HG03159 (cell line): ENCODE measurements at regions not wholly inside any gene's neighbourhood (a gene's known extent, or its start where the extent isn't known, plus 50 kb on each side); places are given as distances from the start of the nearest gene placed in this dataset.

Experiments
- ATAC-seq: cut with Tn5 transposase; IDR thresholded peaks from one replicate; pipeline ENCODE4 v1.9.1; 2021; ENCODE audit warnings: mild to moderate bottlenecking, moderate library complexity; ENCODE audit not compliant: unreplicated experiment

GRCh38 chr4:24121395-24122175 is 231.7 kb upstream of the PPARGC1A start:
- no peak for ATAC-seq

DNA sequence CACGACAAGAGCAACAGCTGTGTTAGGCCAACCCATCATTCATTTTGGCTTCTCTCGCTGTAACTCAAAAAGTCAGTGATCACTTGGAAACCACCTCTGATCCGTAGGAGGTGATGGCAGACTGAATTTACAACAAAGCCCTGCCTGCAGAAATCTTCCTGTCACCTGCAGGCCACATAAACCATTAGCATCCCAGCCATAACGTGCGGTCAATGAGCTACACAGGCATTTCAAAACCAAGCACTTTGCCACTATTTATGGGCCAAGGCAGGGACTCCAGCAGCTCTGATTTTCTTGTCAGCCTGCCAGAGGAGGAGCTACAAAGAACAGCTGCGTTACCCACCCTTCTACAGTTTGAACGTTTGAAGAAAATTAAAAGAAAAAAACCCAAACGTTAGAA is 228.1 kb upstream of the PPARGC1A start:
- no peak for ATAC-seq

GRCh38 chr4:24116107-24116506 is 226.3 kb upstream of the PPARGC1A start:
- no peak for ATAC-seq

GRCh38 chr4:24114919-24115500 is 225.2 kb upstream of the PPARGC1A start:
- no peak for ATAC-seq

GRCh38 chr4:24114444-24114843 is 224.6 kb upstream of the PPARGC1A start:
- no peak for ATAC-seq

DNA sequence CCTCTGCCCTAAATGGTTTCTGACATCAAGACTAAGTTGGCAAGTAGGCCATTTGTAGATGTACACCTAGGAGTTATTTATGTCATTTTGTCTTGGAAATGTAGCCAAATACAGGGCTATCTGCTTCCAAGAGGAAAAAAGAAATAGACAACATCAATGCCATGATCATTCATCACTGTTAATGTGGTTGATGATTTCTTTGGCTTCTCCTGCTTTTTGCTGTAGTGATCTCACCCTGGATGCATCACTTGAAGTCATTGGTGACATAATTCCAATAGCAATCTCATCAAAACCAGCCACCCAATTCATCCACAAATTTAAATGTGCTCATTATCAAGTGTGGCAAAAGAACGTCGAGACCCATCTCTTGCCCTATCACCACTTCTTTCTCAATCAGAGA is 222.6 kb upstream of the PPARGC1A start:
- ATAC-seq, result no peak

DNA sequence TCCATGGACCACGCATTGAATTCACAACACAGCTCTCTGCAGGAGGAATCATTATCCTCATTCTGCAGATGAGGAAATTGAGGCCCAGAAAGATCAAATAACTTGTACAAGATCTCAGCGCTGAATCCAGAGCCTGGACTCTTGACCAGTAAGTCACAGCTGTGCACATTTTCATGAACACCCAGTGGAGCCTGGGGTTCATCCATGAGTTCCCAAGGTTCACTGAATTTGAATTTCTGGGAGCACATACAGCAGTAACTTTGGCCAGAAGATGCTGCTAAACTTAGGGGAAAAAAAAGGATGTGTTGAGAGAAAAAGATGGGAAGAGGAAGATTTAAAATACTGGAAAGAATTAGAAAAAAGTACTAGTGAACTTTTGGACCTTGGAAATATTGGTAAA is 218.7 kb upstream of the PPARGC1A start:
- no peak for ATAC-seq

DNA sequence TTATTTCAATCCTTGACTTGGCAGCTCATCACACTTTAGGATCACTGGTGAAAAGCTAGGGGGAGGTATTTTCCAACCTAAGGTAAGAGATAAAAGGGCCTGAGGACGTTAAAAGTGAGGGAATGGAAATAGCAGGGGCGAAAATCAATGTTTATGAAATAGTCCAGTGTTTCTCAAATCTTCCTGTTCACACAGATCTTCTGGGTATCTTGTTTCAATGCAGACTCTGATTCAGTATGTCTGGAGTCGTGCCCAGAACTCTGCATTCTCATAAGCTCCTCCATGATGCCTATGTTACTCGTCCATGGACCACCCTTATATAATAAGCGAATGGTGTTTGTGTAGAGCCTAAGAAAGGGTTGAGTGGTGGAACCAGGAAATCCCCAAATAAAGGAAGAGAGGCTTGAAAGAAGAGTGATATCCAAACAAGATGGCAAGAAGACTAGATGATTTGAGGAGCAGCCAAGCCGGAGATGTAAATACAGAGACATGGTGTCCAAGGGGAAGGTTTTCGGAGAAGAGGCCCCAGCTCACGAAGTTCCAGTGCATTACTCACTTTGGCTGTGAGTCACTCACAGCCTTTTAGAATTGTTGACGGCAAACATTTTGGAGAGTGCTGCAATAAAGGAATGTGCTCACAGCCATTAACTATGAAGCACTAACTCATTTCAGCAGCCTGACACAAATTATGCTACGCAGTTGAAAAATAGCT is 215.6 kb upstream of the PPARGC1A start:
- ATAC-seq, result no peak

DNA sequence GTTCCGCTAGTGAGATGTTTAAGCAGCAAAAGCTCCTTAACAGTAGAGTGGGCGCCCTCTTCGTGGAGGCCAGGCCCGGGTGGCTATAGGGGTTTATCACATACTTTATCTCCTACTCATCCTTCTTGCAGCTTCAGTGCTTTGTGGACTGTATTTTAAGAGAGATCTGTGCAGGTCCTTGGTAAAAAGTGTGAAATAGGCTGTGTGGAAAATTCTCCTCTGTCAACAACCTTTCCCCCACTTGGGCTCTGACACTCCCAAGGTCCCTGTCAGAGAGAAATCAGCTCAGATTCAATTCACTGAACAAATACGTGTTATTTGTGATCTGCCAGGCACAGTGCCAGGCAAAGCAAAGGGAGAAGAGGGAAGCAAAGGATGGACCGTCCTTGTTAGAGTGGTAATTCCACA is 214.3 kb upstream of the PPARGC1A start:
- no peak for ATAC-seq

GRCh38 chr4:24103434-24104157 is 213.7 kb upstream of the PPARGC1A start:
- no peak for ATAC-seq

DNA sequence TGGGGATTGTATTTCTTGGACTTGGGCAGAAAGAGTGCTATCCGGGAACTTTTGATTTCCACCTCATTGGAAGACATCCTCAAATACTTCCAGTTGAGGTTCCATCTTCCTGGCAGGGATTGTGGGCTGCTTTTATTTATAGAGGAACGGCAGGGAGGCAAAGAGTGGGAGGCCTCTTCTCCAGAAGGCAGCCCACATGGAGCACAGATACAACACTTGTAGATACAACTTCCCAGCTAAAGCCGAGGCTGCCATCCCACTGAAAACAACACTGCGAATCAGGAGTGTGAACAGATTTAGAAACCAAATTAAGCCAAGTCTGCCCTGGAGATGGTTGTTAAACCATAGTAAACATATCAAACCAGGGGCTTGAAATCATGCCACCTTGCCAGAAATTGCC is 212.8 kb upstream of the PPARGC1A start:
- no peak for ATAC-seq

DNA sequence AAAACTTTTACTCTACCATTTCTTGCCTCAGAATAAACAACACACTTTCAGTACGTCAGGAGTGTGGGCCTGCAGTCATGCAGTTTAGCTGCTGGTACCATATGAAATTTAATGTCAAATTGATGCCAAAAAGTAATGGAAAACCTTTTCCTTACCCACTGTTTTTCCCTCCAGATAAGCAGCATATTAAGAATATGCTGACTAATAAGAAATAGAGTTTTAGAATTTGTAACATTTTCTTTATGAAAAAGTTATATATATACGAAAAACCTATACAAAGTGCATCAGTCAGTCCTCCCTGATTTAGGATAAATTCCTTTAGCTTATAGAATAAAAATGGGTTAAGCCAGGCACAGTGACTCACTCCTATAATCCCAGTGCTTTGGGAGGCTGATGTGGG is 206.8 kb upstream of the PPARGC1A start:
- no peak for ATAC-seq

DNA sequence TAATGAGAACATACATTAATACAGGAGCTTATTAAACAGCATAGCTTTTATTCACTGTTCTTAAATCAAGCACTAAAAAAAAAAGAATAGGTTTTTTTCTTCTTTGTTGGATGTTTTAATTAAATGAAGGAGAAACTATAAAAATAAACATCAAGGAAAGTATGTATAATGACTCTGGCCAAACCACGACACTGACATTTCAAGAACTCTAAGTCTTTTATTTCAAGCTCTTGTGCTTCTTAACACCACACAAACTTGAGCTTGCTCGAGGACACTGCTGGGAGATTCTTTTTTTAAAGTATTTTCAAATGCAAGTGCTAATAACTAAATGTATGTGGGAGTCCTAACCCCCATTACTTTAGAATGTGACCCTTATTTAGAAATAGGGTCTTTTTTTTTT is 204.9 kb upstream of the PPARGC1A start:
- ATAC-seq, result no peak

DNA sequence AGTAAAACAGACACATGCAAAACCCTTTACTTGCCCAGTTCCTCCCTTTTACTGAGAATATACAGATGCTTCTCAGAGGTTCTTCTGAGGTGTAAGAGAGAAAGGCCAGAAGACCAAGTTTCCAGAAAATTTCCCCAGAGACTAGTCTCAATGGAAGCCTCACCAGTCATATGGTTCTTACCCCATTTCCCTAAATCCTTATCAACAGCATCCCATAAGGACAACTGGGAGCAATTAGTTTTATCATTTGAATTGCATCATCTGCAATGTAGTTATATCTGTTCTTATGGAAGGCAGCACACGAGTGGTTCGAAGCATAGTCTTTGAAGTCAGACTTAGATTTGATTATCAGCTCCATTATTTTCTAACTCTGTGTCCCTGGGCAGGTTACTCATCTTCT is 203.6 kb upstream of the PPARGC1A start:
- ATAC-seq, result no peak

- no peak for ATAC-seq
Measured at GRCh38 chr4:24091639-24092233, 201.9 kb upstream of the PPARGC1A start.

DNA sequence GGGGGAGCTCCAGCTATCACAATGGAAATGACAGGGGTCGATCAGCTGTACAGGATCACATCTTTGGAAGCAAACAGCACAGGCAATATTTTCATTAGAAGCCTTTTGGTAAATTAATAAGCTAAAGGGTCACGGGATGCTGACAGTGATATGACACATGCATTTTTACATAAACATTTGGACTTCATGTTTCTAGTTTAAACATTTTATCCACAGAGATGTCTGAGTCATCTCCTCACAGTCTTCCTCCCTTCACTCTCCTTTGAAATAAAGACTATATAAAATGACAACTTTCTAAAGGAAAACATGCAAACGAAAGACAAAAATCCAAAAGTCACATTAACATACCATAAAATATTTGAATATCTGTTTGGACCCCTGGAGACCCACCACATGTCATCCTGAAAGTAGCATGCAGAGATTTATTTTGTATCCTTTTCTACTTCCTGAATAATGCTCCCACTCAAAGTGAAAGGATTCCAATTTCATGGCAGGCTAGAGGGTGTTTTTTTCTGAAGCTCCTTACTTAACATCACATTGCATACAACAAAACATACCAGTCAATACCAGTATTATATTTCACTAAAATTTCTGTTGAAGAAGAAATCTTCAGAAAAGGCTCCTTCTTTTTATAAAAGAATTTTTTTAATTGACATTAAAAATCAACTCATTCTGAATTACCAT is 200.1 kb upstream of the PPARGC1A start:
- ATAC-seq, result no peak

GRCh38 chr4:24080871-24081270 is 191.0 kb upstream of the PPARGC1A start:
- ATAC-seq, result no peak

DNA sequence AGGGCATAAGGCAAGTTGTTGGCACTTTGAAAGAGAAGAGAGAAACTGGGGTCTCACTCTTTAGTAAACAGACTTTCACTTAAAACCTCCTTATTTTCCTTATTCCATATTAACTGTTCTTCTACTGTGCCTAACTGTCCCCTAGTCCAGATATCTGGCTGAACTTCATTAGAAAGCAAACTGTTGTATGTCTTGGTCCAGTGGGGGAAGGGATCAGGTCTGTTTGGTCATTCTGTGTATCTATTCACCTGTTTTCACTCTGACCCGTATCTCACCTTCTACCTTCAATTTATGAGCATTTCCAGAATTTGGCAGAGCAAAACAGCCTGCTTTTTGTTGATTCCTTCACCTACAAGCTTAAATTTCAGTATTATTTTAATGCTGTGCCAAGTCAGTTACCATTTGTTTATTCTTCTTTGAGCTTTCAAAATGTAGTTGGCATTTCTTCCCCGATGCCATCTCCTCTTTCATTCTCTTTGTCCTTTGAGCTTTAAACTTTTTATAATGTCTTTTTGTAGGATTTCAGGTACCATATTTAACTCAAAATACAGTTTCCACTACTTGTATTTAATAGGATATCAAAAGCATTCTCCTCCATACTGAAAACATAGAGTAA is 188.6 kb upstream of the PPARGC1A start:
- ATAC-seq, result no peak

DNA sequence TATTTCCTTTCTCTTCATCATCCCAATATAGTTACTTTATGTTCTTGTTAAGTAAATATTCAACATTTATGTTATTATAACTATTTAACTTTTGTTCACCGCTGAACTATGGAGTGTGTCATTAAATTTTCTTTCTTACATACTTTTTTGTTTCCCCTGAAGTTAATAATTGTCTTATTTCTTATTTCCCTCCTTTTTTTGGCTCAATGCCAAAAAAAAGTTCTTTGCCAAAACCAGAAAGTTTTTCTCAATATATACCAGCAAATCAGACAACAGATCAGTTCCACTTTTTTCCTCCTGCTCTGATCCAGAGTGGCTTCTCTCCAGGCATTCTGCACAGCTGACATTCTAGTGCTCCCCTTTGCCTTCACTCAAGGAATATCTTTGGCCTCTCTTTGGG is 187.0 kb upstream of the PPARGC1A start:
- no peak for ATAC-seq

DNA sequence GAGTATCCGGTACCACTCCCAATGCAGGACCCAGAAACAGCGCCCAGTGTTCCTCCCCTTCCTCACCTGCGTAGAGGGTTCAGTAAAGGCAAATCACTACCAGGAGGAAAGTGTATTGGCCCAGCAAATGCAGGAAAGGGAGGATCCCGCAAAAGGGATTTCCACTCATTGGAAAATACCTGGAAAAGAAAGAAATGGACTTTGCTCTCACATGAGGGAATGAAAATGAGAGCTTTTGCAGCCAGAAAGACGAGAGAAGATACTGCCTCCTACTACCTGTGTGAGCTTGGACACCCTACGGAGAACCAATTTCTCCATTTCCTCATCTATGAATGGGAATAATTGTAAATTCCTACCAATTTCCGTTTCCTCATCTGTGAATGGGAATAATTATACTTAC is 184.1 kb upstream of the PPARGC1A start:
- ATAC-seq, result no peak
